ENCODE measurements at regions not wholly inside any gene's neighbourhood (a gene's known extent, or its start where the extent isn't known, plus 50 kb on each side); places are given as distances from the start of the nearest gene placed in this dataset.

DNA sequence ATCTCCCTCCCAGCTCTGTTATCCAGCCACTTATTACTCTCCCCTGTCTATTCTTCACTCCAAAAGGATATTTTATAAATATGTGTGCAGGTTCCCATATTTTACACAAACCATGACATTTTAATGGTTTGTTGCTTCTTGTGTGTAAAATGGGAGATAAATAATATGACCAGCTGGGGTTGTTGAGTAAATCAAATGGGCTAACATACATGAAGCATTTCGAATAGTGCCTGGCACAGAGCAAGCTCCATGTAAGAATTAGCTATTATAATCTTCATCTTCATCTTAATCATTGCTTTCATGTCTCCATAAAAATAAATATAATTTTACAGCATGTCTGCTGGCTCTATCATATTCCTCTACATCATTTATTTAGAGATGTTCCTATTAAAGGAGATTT lies 283.1 kb downstream of the RAD51AP2 start:
- TF ChIP-seq, protein P1, sequence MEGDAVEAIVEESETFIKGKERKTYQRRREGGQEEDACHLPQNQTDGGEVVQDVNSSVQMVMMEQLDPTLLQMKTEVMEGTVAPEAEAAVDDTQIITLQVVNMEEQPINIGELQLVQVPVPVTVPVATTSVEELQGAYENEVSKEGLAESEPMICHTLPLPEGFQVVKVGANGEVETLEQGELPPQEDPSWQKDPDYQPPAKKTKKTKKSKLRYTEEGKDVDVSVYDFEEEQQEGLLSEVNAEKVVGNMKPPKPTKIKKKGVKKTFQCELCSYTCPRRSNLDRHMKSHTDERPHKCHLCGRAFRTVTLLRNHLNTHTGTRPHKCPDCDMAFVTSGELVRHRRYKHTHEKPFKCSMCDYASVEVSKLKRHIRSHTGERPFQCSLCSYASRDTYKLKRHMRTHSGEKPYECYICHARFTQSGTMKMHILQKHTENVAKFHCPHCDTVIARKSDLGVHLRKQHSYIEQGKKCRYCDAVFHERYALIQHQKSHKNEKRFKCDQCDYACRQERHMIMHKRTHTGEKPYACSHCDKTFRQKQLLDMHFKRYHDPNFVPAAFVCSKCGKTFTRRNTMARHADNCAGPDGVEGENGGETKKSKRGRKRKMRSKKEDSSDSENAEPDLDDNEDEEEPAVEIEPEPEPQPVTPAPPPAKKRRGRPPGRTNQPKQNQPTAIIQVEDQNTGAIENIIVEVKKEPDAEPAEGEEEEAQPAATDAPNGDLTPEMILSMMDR (IDR thresholded peaks at IDR 0.05; ENCODE audit: insufficient read depth, low read depth, low read length, missing control alignments), result no peak

DNA sequence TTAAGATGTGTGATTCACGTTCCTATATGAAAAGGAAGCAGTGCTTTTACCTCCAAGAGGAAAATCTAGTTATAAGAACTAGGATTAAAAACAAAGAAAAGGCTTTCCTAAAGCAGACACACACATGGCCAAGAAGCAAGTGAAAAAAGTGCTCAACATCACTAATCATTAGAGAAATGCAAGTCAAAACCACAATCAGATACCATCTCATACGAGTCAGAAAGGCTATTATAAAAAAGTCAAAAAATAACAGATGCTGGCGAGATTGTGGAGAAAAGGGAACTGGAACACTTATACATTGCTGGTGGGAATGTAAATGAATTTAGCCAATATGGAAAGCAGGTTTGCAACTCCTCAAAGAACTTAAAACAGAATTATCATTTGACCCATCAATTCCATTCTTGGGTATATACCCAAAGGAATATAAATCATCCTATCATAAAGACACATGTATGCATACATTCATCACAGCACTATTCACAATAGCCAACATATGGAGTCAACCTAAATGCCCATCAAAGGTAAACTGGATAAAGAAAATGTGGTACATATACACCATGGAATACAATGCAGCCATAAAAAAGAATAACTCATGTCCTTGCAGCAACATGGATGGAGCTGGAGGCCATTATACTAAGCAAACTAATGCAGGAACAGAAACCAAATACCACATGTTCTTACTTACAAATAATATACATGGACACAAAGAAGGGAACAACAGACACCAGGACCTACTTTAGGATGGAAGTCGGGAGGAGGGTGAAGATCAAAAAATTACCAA lies 285.3 kb downstream of the RAD51AP2 start:
- no peak overlapping the region for H3K4me3 ChIP-seq (ENCODE audit: low read length)
- DNase-seq (ENCODE audit: low read depth), result no peak
- TF ChIP-seq, protein P1 (IDR thresholded peaks at IDR 0.05; ENCODE audit: insufficient read depth, low read depth, low read length, missing control alignments), result no peak

More for the DNA sequence above, 283.1 kb downstream of the RAD51AP2 start:
- DNase-seq (ENCODE audit: low read depth), result no peak
- no peak overlapping the region for H3K4me3 ChIP-seq (ENCODE audit: low read length)

DNA sequence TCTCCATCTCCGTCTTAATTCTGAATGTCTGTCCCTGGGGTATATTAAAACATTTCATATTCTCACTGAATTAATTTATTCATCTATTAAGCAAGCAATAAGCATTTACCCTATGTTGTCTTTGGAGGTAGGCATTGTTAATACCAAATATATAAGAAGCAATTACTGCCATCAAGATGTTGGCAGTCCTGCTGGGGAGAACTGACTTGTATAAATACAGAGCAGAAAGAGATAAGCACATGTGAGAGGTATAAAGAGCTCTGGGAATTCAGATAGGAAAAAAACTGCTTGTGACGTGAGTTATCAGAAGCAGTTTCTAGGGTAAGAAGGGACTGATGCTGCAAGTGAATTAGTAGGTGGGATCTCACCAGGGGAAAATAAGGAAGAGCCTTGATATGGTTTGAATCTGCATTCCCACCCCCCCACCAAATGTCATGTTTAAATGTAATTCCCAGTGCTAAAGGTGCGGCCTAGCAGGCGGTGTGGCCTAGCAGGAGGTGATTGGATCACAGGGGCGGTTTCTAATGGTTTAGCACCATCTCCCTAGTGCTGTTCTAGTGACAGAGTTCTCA lies 286.8 kb downstream of the RAD51AP2 start:
- H3K4me3 ChIP-seq (ENCODE audit: low read length), result no peak overlapping the region
- TF ChIP-seq, protein P1 (IDR thresholded peaks at IDR 0.05; ENCODE audit: insufficient read depth, low read depth, low read length, missing control alignments), result no peak
- no peak for DNase-seq (ENCODE audit: low read depth)

DNA sequence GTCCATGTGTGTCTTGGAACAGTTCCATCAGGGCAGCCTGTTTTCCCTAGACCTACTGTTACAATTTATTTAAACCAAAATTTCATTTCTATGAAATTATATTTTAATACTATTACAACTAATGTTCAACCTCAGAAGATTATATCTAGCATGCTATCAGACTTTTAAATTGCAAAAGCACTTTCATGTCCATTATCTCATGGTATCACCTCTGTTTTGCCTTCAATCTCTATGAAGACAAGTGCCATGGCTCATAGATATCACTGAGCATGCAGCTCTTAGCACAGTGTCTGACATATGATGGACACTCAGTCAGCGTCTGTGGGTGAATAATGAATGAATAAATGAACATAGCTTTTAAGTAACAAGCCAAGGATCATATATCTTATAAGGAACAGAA lies 288.8 kb downstream of the RAD51AP2 start:
- TF ChIP-seq, protein P1 (IDR thresholded peaks at IDR 0.05; ENCODE audit: insufficient read depth, low read depth, low read length, missing control alignments), result no peak
- H3K4me3 ChIP-seq (ENCODE audit: low read length), result no peak overlapping the region
- DNase-seq (ENCODE audit: low read depth), result no peak

DNA sequence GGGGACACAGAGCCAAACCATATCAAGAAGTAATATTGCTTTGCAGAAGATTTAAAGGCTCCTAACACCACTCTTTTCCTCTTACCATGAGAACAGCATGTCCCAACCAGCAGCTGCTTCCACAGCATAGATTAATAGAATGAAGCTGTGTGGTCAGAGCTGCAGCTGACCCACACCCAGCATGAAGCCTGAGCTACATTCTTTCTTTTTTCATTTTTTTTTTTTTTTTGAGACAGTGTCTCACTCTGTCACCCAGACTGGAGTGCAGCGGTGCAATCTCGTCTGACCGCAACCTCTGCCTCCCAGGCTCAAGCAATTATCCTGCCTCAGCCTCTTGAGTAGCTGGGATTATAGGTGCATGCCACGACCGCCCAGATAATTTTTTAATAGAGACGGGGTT lies 289.8 kb downstream of the RAD51AP2 start:
- TF ChIP-seq, protein P1 (IDR thresholded peaks at IDR 0.05; ENCODE audit: insufficient read depth, low read depth, low read length, missing control alignments), result no peak
- no peak overlapping the region for H3K4me3 ChIP-seq (ENCODE audit: low read length)
- DNase-seq (ENCODE audit: low read depth), result no peak

DNA sequence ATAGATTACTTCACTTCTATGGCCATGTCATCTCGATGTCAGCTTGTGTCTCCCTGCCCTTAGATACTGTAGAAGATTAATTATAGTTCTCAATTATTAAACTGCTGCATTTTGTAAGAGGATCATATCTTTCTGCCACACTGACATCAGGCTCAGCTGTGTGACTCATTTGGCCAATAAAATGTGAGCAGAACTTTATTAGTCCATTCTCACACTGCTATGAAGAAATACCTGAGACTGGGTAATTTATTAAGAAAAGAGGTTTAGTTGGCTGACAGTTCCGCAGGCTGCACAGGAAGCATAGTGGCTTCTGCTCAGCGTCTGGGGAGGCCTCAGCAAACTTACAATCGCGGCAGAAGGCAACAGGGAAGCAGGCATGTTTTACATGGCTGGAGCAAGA lies 290.4 kb downstream of the RAD51AP2 start:
- TF ChIP-seq, protein P1 (IDR thresholded peaks at IDR 0.05; ENCODE audit: insufficient read depth, low read depth, low read length, missing control alignments), result no peak
- no peak overlapping the region for H3K4me3 ChIP-seq (ENCODE audit: low read length)
- DNase-seq (ENCODE audit: low read depth), result no peak
